Small intestine (tissue), 7 donors: ENCODE measurements at regions not wholly inside any gene's neighbourhood (a gene's known extent, or its start where the extent isn't known, plus 50 kb on each side); places are given as distances from the start of the nearest gene placed in this dataset.

Source experiments
- DNase-seq, 2 donors: peaks; one replicate each; pipeline versions ENCODE4 v3.0.0 to v3.0.0-alpha.2; 2013
- FAIRE-seq: peaks from 2 replicates; lab custom pipeline; 2012; peaks lifted over from hg19 to GRCh38; lab: Jason Lieb, UNC
- H3K27ac ChIP-seq, 3 donors: one replicate each; pipeline ENCODE4 v1.5.1; 2013; ENCODE audit warnings: low read length in 2 of 3, mild to moderate bottlenecking in 2 of 3, control low read depth in 1 of 3, inconsistent platforms in 1 of 3, low read depth in 1 of 3, moderate library complexity in 1 of 3
- H3K27me3 ChIP-seq, 3 donors: one replicate each; pipeline ENCODE4 v1.6.1; 2013; ENCODE audit warnings: low read length in 3 of 3, inconsistent platforms in 1 of 3; ENCODE audit not compliant: control insufficient read depth in 3 of 3, insufficient read depth in 3 of 3
- H3K36me3 ChIP-seq, 3 donors: one replicate each; pipeline ENCODE4 v1.6.1; 2013; ENCODE audit warnings: low read length in 3 of 3, inconsistent platforms in 1 of 3, low read depth in 1 of 3, mild to moderate bottlenecking in 1 of 3, moderate library complexity in 1 of 3; ENCODE audit not compliant: control insufficient read depth in 3 of 3, insufficient read depth in 2 of 3
- H3K4me1 ChIP-seq, 3 donors: one replicate each; pipeline ENCODE4 v1.6.1; 2013; ENCODE audit warnings: low read length in 2 of 3, inconsistent platforms in 1 of 3, low read depth in 1 of 3, mild to moderate bottlenecking in 1 of 3, moderate library complexity in 1 of 3; ENCODE audit not compliant: control insufficient read depth in 3 of 3, insufficient read depth in 2 of 3
- H3K4me3 ChIP-seq, 3 donors: one replicate each; pipeline ENCODE4 v1.5.1; 2013; ENCODE audit warnings: low read length in 3 of 3, control low read depth in 1 of 3, inconsistent platforms in 1 of 3, low read depth in 1 of 3, mild to moderate bottlenecking in 1 of 3, moderate library complexity in 1 of 3
- H3K9me3 ChIP-seq, 2 donors: one replicate each; pipeline ENCODE4 v1.6.1; 2013; ENCODE audit warnings: low read depth in 1 of 2, low read length in 1 of 2; ENCODE audit not compliant: control insufficient read depth in 2 of 2, insufficient read depth in 1 of 2
- WGBS, 3 donors: extraction: QIAGEN DNeasy Blood & Tissue Kit; methylation state at CpG; one replicate each; pipeline ENCODE4 v1.1.7; 2013; 5-methylcytosine and 5-hydroxymethylcytosine counted together
- donor health status: healthy with polysubstance abuse.
- donor health status: control.
- donor health status: control.
- donor health status: Bipolar disorder and iron deficiency.
- donor health status: healthy.

GRCh38 chr2:5846881-5847280 is 154.7 kb downstream of the SOX11 start:
- DNase-seq, result no peak
- Histone ChIP-seq H3K4me3 (no peak overlapping the region), H3K4me1 (no peaks in the 10 kb centered on the region), H3K27ac (no peak overlapping the region), H3K9me3 (no peaks in the 10 kb centered on the region), H3K36me3 (no peaks in the 10 kb centered on the region), H3K27me3 (no peaks in the 10 kb centered on the region)
- 89 to 92% (median 90%) methylated on average over 7 of the region's 7 CpGs for WGBS, 3 donors
- no peak for FAIRE-seq

- Histone ChIP-seq H3K27ac (no peak overlapping the region), H3K27me3 (no peaks in the 10 kb centered on the region), H3K9me3 (no peaks in the 10 kb centered on the region), H3K4me1 (no peaks in the 10 kb centered on the region), H3K36me3 (no peaks in the 10 kb centered on the region), H3K4me3 (no peak overlapping the region)
- DNase-seq (peak in 1 of 2 donors; percentile 8), FAIRE-seq (no peak)
- WGBS, 3 donors, result 23 to 42% (median 30%) methylated on average over 3 of the region's 3 CpGs
These were observed 157.4 kb downstream of the SOX11 start for GRCh38 chr2:5849562-5849961.

- Histone ChIP-seq H3K4me3 (no peak overlapping the region), H3K27ac (no peak overlapping the region), H3K36me3 (no peaks in the 10 kb centered on the region), H3K9me3 (no peaks in the 10 kb centered on the region), H3K27me3 (no peaks in the 10 kb centered on the region), H3K4me1 (no peaks in the 10 kb centered on the region)
- FAIRE-seq (no peak), DNase-seq (no peak)
These were observed 159.2 kb downstream of the SOX11 start for GRCh38 chr2:5851410-5851809.

- WGBS, 3 donors, result 86 to 93% (median 90%) methylated on average over 2 of the region's 2 CpGs
- H3K27ac ChIP-seq, result no peak overlapping the region
These were observed 162.6 kb downstream of the SOX11 start for GRCh38 chr2:5854797-5855196.

GRCh38 chr2:5867056-5867455 is 174.9 kb downstream of the SOX11 start:
- Histone ChIP-seq H3K4me1 (no peaks in the 10 kb centered on the region), H3K4me3 (no peak overlapping the region), H3K36me3 (no peaks in the 10 kb centered on the region), H3K9me3 (no peaks in the 10 kb centered on the region), H3K27me3 (no peaks in the 10 kb centered on the region), H3K27ac (no peak overlapping the region)
- DNase-seq (no peak), FAIRE-seq (no peak)
- WGBS, 3 donors, result 82 to 84% (median 83%) methylated on average over 9 of the region's 9 CpGs

More at GRCh38 chr2:5854797-5855196, 162.6 kb downstream of the SOX11 start:
- Histone ChIP-seq H3K4me1 (no peaks in the 10 kb centered on the region), H3K4me3 (no peak overlapping the region), H3K36me3 (no peaks in the 10 kb centered on the region), H3K27me3 (no peaks in the 10 kb centered on the region), H3K9me3 (no peaks in the 10 kb centered on the region)
- DNase-seq (no peak), FAIRE-seq (no peak)

- no peak overlapping the region for H3K4me3 ChIP-seq
- H3K9me3 ChIP-seq, result no peaks in the 10 kb centered on the region
- no peaks in the 10 kb centered on the region for H3K4me1 ChIP-seq
- H3K27me3 ChIP-seq, result no peaks in the 10 kb centered on the region
- FAIRE-seq (no peak), DNase-seq (no peak)
- H3K27ac ChIP-seq, result no peak overlapping the region
- 71 to 82% (median 80%) methylated on average over 8 of the region's 8 CpGs for WGBS, 3 donors
- no peaks in the 10 kb centered on the region for H3K36me3 ChIP-seq
These were observed 176.7 kb downstream of the SOX11 start for GRCh38 chr2:5868931-5869330.

GRCh38 chr2:5869936-5870335 is 177.8 kb downstream of the SOX11 start:
- H3K27me3 ChIP-seq, result no peaks in the 10 kb centered on the region
- FAIRE-seq (no peak), DNase-seq (no peak)
- H3K36me3 ChIP-seq, result no peaks in the 10 kb centered on the region
- H3K4me1 ChIP-seq, result no peaks in the 10 kb centered on the region
- H3K9me3 ChIP-seq, result no peaks in the 10 kb centered on the region
- 83 to 91% (median 90%) methylated on average over 8 of the region's 8 CpGs for WGBS, 3 donors
- no peak overlapping the region for H3K27ac ChIP-seq
- H3K4me3 ChIP-seq, result no peak overlapping the region

GRCh38 chr2:5877360-5877759 is 185.2 kb downstream of the SOX11 start:
- Histone ChIP-seq H3K9me3 (no peaks in the 10 kb centered on the region), H3K27me3 (no peaks in the 10 kb centered on the region), H3K27ac (no peak overlapping the region), H3K4me1 (no peaks in the 10 kb centered on the region), H3K4me3 (no peak overlapping the region), H3K36me3 (no peaks in the 10 kb centered on the region)
- WGBS, 3 donors, result 62 to 72% (median 68%) methylated on average over 4 of the region's 4 CpGs
- DNase-seq (no peak), FAIRE-seq (no peak)

- 36 to 43% (median 42%) methylated on average over 5 of the region's 5 CpGs for WGBS, 3 donors
- Histone ChIP-seq H3K4me3 (no peak overlapping the region), H3K4me1 (no peaks in the 10 kb centered on the region), H3K36me3 (no peaks in the 10 kb centered on the region), H3K9me3 (peaks cover 0 to 2% of the 10 kb centered on the region in 2 donors), H3K27ac (no peak overlapping the region), H3K27me3 (no peaks in the 10 kb centered on the region)
- FAIRE-seq, result no peak
- DNase-seq, result no peak
These were observed 193.4 kb downstream of the SOX11 start for GRCh38 chr2:5885451-5886173.
